Kidney tubule cell (primary cell): ENCODE measurements at regions not wholly inside any gene's neighbourhood (a gene's known extent, or its start where the extent isn't known, plus 50 kb on each side); places are given as distances from the start of the nearest gene placed in this dataset.

Source experiments
- DNase-seq: peaks from one replicate; pipeline ENCODE4 v3.0.0-alpha.2; 2018; ENCODE audit warnings: low spot score

DNA sequence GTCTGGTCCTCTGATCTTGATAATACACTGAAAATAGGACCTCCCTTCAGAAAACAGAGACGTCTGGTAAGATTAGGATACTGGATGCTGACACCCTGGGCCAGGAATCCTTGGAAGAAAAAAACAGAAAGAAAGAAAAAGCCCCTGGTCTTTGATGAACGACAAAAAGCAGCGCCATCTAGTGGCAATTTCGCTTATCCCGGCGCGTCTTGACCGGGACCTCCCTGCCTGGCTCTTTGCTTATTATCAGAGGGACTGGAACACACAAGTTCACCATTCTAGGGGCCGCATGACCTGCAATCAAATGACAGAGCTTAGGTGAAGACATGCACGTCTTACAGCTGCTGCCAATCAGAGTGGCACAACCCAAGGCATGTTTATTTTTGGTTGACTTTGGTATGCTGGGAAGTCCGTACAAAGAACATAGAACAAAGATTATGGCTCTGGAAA lies 114.9 kb upstream of the NFIB start:
- peak; percentile 61 for DNase-seq

DNA sequence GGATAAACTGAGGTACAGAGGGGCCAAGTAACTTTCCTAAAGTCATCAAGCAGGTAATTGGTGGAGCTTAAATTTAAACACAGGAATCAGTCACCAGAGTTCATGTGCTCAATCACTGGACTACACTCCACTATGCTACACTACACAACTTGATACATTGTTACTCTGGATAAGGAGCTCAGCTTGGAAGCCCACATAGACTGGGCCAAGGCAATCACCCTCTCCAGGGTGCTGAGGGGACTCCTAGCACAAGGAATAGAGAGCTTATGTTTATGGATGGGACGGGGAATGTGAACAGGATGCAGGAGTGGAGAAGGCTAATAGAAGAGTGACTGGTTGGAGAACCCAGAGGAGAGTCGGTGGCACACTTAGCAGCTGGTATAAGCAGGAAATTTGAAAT lies 113.5 kb upstream of the NFIB start:
- no peak for DNase-seq

- no peak for DNase-seq
Measured at GRCh38 chr9:14424983-14425382, 111.0 kb upstream of the NFIB start.

DNA sequence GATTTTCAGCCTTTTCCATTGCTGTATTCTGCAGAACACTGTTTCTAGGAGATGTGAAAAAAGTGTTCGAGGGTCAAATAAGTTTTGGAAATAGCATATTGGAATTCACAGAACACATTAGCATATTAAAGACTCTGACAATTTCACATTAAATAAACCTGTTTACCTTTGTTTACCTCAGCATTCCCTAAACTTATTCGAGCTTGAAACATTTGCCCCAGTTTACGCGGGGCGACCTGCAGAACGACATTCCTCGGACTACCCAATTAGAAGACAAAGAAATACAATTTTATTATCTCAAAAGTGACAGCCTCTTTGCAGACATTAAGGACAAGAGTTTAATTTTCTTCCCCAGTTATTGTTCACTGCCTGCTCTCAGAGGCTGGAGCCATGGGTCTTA lies 110.3 kb upstream of the NFIB start:
- DNase-seq: peak; percentile 10

- peak; percentile 9 for DNase-seq
Measured at GRCh38 chr9:14423815-14424261, 109.9 kb upstream of the NFIB start.

DNA sequence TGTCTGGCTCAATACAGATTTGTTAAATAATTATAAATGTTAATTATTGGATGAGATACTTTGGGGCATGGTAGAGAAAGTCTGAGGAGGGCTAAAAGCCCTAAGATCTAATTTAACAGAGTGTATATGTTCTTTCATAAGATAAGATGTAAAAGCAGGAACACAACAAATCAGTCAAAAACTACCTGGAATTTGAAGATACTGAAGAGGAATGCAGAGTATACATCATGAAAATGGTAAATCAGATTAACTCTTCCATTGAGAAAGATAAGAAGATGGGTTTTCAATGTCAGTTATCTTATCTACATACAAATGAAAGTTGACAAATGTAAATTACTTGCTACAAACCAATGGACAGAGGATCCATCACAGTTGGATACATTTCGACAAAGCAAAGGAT lies 107.3 kb upstream of the NFIB start:
- DNase-seq: no peak

DNA sequence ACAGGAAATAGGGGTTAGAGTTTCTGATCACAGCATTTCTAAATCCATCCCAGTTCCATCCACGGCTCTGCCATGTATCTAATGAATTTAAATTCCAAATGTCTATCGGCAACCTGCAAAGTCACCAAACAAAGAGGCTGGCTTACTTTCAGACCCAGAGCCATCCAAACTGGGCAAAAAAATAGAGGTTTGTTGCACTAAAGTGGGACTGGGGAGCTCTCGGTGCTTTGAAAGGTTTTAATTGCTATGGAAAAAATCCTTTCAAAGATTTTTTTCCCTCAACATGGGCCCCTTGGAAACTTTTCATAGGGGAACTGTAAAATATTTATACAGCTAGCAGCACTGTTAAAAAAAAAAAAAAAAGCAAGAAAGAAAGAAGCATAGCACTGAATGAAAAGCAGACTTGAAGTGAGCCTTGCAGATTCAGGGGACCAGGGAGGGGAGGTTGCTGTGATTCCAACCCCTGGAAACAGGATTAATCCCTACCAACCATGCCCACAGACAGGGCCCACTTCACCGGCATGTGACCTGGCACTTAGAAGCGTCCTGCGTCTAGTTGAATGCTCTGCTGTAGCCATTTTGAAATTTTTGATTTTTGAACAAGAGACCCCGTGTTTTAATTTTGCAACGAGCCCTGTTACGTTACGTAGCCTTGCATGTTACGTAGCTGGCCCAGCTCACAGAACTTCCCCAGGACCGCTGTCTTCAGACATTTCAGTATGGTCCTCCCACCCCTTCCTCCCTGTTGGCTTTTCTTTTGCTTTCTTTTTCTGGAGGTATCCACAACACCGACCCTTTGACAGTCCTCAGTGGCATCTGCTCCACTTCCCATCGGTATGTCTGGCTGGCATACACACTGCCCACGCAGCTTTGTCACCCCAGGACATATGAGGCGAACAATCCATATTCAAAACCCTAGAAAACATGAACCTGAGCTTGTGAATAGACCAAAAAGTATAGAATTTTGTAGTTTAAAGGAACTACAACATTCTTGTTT lies 105.3 kb upstream of the NFIB start:
- DNase-seq: no peak

- no peak for DNase-seq
Measured at GRCh38 chr9:14418301-14418940, 104.5 kb upstream of the NFIB start.

- DNase-seq: no peak
Measured at GRCh38 chr9:14417237-14417636, 103.3 kb upstream of the NFIB start.

DNA sequence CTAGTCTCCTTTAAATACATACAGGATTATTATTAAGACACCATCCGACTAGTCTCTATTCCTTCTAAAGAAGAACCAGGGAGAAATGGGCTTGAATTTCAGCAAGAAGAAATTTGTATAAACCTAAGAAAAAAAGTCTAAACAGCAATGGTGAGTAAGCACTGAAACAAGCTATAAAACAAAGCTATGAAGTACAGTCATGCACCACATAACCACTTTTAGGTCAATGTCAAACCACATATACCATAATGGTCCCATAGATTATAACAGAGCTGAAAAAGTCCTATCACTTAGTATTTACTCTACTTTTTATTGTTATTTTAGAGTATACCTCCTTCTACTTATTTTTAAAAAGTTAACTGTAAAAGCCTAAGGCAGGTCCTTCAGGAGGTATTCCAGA lies 102.0 kb upstream of the NFIB start:
- DNase-seq: peak; percentile 28

DNA sequence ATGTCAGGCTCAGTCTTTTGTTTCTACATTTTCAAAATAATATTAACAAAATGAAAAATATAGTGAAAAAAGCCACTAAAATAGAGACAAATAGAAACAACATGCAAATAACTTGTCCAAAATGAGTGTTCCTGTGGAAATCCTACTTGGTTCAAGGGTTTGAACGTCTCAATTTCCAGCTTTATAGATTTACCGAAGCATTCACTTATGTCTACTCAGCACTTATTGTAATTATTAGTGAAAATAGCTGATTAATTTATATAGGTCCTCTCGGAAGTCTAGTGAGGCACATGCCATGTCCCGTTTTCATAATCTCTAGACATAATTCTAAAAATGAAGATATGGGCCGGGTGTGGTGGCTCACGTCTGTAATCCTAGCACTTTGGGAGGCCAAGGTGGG lies 99.9 kb upstream of the NFIB start:
- no peak for DNase-seq

- DNase-seq: no peak
Measured at GRCh38 chr9:14412775-14413174, 98.8 kb upstream of the NFIB start.

- DNase-seq: no peak
Measured at GRCh38 chr9:14406463-14406862, 92.5 kb upstream of the NFIB start.

DNA sequence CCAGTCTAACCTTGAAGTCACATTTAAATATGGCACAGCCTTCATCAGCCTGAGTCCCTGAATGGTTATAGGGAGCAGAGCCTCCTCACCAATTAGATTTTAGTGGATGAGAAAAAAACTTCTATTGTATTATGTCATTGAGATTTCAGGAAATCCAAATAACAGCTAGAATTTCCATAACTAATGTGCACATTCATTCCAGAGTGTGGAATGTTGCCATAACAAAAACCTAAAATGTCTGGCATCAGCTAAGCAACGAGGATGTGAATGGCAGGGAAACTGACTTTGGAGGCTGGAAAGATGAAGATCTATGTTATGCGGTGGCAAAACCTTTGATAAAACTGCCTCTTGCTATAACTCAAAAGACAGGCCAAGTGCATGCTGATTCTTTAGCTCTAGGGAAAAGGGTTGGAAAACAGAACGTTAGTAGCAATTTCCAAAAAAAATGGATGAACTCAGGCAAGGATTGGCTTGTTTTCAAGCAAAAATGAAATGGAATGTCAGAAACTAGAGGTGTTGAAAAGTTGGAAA lies 91.3 kb upstream of the NFIB start:
- no peak for DNase-seq

DNA sequence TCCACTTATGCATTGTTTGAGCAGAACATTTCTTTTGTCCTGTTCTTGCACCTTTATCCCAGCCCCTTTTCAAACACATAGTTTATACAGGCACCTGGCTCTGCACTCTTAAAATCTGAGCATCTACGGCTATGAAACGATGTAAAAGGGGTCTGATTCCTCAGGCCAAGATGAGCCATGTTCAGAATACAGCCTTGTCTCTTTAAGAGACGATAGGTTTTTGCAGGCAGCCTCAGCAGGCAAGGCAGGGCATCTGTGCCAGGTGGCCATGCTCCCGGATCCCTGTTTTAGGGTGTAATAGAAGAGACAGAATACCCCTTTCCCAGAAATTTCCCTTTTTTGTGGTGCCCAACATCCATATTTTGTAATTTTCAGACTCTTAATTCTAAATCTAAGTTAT lies 89.1 kb upstream of the NFIB start:
- no peak for DNase-seq

DNA sequence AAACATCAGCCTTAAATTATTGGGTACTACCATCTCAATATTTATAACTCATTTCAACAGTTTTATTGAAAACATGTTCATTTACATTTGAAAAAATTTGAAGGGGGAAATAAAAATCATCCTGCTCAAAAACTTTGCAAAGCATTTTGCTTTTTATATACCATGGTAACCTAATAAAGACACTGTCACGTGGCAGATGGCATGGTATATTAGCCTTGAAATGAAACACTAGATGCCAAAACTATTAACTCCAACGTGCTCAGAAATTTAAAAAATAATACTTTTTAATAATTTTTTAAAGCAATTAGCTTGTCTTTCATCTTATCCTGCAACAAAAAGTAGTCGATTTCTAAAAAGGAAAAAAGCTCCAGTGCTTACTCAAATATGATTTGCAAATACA lies 88.6 kb upstream of the NFIB start:
- no peak for DNase-seq

DNA sequence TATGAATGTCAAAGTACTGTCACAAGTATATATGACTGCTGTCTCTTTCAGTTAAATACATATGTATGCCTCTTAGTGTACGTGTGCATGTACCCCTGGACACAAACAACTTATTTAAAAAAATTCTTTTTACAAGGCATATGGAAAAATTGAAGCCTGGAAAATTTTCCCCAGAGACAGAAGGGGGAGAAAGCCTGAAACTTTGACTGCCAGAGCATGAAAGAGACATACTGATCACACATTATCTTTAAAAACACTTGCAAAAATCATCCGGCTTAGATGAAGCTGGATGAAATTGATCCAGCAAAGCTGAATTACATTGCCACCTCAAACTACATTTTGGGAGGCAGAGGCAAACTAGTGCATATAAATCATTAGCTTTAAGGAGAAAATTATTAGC lies 88.0 kb upstream of the NFIB start:
- no peak for DNase-seq

DNA sequence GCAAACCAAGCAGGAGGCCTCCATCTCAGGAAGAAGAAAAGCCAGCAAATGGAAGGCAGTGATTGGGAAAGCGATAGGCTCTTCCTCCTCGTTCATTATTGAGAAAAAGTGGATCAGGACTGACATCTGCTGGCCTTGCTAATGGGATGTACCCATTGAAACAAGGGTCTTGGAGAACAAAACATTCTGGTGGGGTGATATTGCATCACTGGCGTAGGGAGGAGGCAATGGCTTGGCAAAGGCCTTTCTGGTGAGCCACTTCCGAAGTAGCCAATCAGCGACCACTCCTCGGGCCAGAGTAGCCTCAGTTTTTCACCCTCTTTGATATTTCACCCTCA lies 86.7 kb upstream of the NFIB start:
- DNase-seq: peak; percentile 49

- DNase-seq: no peak
Measured at GRCh38 chr9:14399756-14400657, 86.1 kb upstream of the NFIB start.

DNA sequence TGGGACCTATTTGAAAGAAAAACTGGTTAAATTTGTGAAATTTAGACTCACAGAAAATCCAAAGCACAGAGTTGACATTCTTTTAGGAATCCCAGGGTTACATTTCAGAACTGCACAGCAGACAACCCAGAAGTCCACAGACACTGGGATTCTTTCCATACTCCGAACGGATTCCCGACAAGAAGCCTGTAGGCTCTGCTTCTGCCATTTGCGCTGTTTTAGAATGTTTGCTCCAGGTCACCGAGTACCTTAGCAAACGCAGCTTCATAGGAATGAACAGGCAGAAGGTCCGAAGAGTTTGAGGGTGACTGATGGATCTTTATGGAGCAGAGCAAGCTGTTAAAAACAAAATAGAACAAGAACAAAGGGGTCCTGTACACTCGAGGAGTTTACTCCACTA lies 84.5 kb upstream of the NFIB start:
- DNase-seq: no peak

GRCh38 chr9:14396171-14396570 lies 82.2 kb upstream of the NFIB start:
- DNase-seq: no peak
